ENCODE measurements at regions not wholly inside any gene's neighbourhood (a gene's known extent, or its start where the extent isn't known, plus 50 kb on each side); places are given as distances from the start of the nearest gene placed in this dataset.

- no TSS peak for BruUV-seq (replicated peaks)
- ChIA-PET CTCF (interaction anchor here (2.6 kb wide), 1 partner anchor 27 kb away, joined by 7 read pairs; no protein-coding TSS in a partner anchor), POLR2A (no interaction called here)
- Histone ChIP-seq H3K4me2 (ENCODE audit: insufficient read depth, low read length) (no peak overlapping the region), H4K20me1 (replicated peaks; ENCODE audit: control insufficient read depth, extremely low read depth, insufficient read depth, low read length) (no peaks in the 10 kb centered on the region), H3K9ac (replicated peaks; ENCODE audit: extremely low read depth, insufficient read depth, low read length) (no peak overlapping the region), H3K27me3 (ENCODE audit: control insufficient read depth in 2 of 2, insufficient read depth in 2 of 2, low read length in 2 of 2) (no peaks in the 10 kb centered on the region), H2AFZ (ENCODE audit: low read depth, low read length) (no peak overlapping the region), H3K4me3 (replicated peaks in 1 of 3; ENCODE audit: insufficient read depth in 1 of 3, low read depth in 1 of 3, low read length in 3 of 3) (no peak overlapping the region), H3K36me3 (ENCODE audit: control insufficient read depth in 2 of 2, extremely low read depth in 1 of 2, insufficient read depth in 2 of 2, low read length in 2 of 2) (no peaks in the 10 kb centered on the region), H3K79me2 (ENCODE audit: control insufficient read depth, insufficient read depth, low read length) (no peaks in the 10 kb centered on the region), H3K9me3 (replicated peaks; ENCODE audit: control insufficient read depth, insufficient read depth, low read length) (no peaks in the 10 kb centered on the region), H3K4me1 (ENCODE audit: control insufficient read depth, extremely low read depth, insufficient read depth, low read length) (no peaks in the 10 kb centered on the region), H3K27ac (ENCODE audit: insufficient read depth, low read depth, low read length) (no peak overlapping the region), H3K9me1 (replicated peaks; ENCODE audit: control insufficient read depth, extremely low read depth, insufficient read depth, low read length) (no peaks in the 10 kb centered on the region)
- dilution Hi-C loops (cut with MboI; ENCODE audit: extremely low pct_ligation_motif_present, low sequenced_read_pairs) (no loop called here), intact Hi-C loops (cut with micrococcal nuclease) (no loop called here)
- no peak for DNase-seq (ENCODE audit: low read depth, low spot score)
- FAIRE-seq: no peak
- no peak for TF ChIP-seq POLR2A (IDR thresholded peaks at IDR 0.05; ENCODE audit: low read depth, low read length)
- TF ChIP-seq, protein P1, sequence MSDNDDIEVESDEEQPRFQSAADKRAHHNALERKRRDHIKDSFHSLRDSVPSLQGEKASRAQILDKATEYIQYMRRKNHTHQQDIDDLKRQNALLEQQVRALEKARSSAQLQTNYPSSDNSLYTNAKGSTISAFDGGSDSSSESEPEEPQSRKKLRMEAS (IDR thresholded peaks at IDR 0.05; ENCODE audit: insufficient read depth, insufficient read length): no peak
Measured at GRCh38 chr21:31607791-31608190, 51.7 kb upstream of the SOD1 start.

DNA sequence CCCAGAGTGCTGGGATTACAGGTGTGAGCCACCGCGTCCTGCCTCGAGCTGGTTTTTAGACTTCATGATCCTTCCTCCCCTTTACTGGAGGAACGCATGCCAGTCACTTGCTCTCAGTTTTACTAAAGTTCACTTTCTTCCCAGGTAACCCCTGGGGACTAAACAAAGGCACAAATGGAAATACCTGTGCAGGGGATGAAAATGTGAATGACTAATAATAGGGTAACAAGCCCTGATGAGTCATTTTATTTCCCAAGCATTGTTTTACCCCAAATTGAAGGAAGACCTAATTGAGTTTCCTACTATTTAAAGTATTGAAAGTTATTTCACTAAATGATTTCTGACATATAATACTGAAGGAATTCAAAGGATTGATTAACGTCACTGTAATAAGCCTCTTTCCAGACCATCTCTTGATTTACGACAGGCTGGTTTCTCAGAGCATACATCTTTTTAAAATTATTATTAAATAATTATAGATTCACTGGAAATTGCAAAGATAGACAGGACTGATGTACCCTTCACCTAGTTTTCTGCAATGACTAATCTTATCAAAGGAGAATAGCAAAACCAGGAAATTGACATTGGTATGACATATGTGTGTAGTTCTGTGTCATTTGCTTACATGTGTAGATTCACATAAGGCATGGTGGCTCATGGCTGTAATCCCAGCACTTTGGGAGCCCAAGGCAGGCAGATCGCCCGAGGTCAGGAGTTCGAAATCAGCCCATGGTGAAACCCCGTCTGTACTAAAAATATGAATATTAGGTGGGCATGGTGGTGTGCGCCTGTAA, 53.2 kb upstream of the SOD1 start:
- no TSS peak for BruUV-seq (replicated peaks)

More for the DNA sequence above, 53.2 kb upstream of the SOD1 start:
- FAIRE-seq (no peak), DNase-seq (ENCODE audit: low read depth, low spot score) (no peak)
- ChIA-PET CTCF (interaction anchor here (1.1 to 8.4 kb wide), 4 partner anchors 25 to 508 kb away, joined by 4 to 89 read pairs (median 27); no protein-coding TSS in a partner anchor), POLR2A (no interaction called here)
- Histone ChIP-seq H3K9me3 (replicated peaks; ENCODE audit: control insufficient read depth, insufficient read depth, low read length) (no peaks in the 10 kb centered on the region), H3K4me2 (ENCODE audit: insufficient read depth, low read length) (no peak overlapping the region), H3K4me3 (replicated peaks in 1 of 3; ENCODE audit: insufficient read depth in 1 of 3, low read depth in 1 of 3, low read length in 3 of 3) (no peak overlapping the region), H3K79me2 (ENCODE audit: control insufficient read depth, insufficient read depth, low read length) (no peaks in the 10 kb centered on the region), H3K9me1 (replicated peaks; ENCODE audit: control insufficient read depth, extremely low read depth, insufficient read depth, low read length) (no peaks in the 10 kb centered on the region), H3K27me3 (ENCODE audit: control insufficient read depth in 2 of 2, insufficient read depth in 2 of 2, low read length in 2 of 2) (no peaks in the 10 kb centered on the region), H2AFZ (ENCODE audit: low read depth, low read length) (no peak overlapping the region), H3K4me1 (ENCODE audit: control insufficient read depth, extremely low read depth, insufficient read depth, low read length) (no peaks in the 10 kb centered on the region), H3K36me3 (ENCODE audit: control insufficient read depth in 2 of 2, extremely low read depth in 1 of 2, insufficient read depth in 2 of 2, low read length in 2 of 2) (no peaks in the 10 kb centered on the region), H3K9ac (replicated peaks; ENCODE audit: extremely low read depth, insufficient read depth, low read length) (no peak overlapping the region), H3K27ac (ENCODE audit: insufficient read depth, low read depth, low read length) (no peak overlapping the region), H4K20me1 (replicated peaks; ENCODE audit: control insufficient read depth, extremely low read depth, insufficient read depth, low read length) (no peaks in the 10 kb centered on the region)
- intact Hi-C loops (cut with micrococcal nuclease) (no loop called here), dilution Hi-C loops (cut with MboI; ENCODE audit: extremely low pct_ligation_motif_present, low sequenced_read_pairs) (no loop called here)
- TF ChIP-seq JUN (IDR thresholded peaks at IDR 0.05; ENCODE audit: borderline replicate concordance, insufficient read depth, insufficient read length, low read depth): peak; percentile 6
- no peak for TF ChIP-seq FOS (IDR thresholded peaks at IDR 0.05; ENCODE audit: borderline replicate concordance, insufficient read depth, low read length)
- TF ChIP-seq GATA2 (IDR thresholded peaks at IDR 0.05; ENCODE audit: insufficient read depth, insufficient read length, low read depth, low read length): no peak
- TF ChIP-seq EZH2 (IDR thresholded peaks at IDR 0.05; ENCODE audit: borderline replicate concordance, low read depth, low read length, severe bottlenecking): no peak
